HPDE6-E6E7 (cell line): ENCODE measurements at regions not wholly inside any gene's neighbourhood (a gene's known extent, or its start where the extent isn't known, plus 50 kb on each side); places are given as distances from the start of the nearest gene placed in this dataset.
"Not testable (repeated sequence)": the region's sequence is repeated elsewhere in the genome, so short reads cannot be mapped to it uniquely, and the experiment has no call there.

ENCODE experiments used
- DNase-seq: peaks from one replicate; pipeline ENCODE4 v3.0.0; 2011; ENCODE audit warnings: missing footprints; ENCODE audit errors: extremely low spot score

GRCh38 chr4:107391630-107392028, 328.4 kb downstream of the PAPSS1 start:
- no peak for DNase-seq

- no peak for DNase-seq
Observed at GRCh38 chr4:107391009-107391629, 328.9 kb downstream of the PAPSS1 start.

GRCh38 chr4:107389965-107390364, 330.1 kb downstream of the PAPSS1 start:
- DNase-seq, result no peak

GRCh38 chr4:107388736-107389274, 331.2 kb downstream of the PAPSS1 start:
- no peak for DNase-seq

GRCh38 chr4:107380836-107381438, 339.1 kb downstream of the PAPSS1 start:
- no peak for DNase-seq

- no peak for DNase-seq
Observed at GRCh38 chr4:107380190-107380589, 339.8 kb downstream of the PAPSS1 start.

GRCh38 chr4:107379054-107379869, 340.8 kb downstream of the PAPSS1 start:
- peak; percentile 4 for DNase-seq

GRCh38 chr4:107376293-107376692, 340.2 kb upstream of the DKK2 start:
- DNase-seq, result no peak

GRCh38 chr4:107366900-107367299, 330.8 kb upstream of the DKK2 start:
- no peak for DNase-seq

GRCh38 chr4:107366016-107366735, 330.1 kb upstream of the DKK2 start:
- DNase-seq, result no peak

GRCh38 chr4:107363125-107363524, 327.0 kb upstream of the DKK2 start:
- no peak for DNase-seq

- no peak for DNase-seq
Observed at GRCh38 chr4:107359208-107359607, 323.1 kb upstream of the DKK2 start.

GRCh38 chr4:107354304-107354703, 318.2 kb upstream of the DKK2 start:
- DNase-seq, result not testable (repeated sequence)

- no peak for DNase-seq
Observed at GRCh38 chr4:107351196-107351595, 315.1 kb upstream of the DKK2 start.

GRCh38 chr4:107349732-107350131, 313.6 kb upstream of the DKK2 start:
- no peak for DNase-seq

- no peak for DNase-seq
Observed at GRCh38 chr4:107349266-107349665, 313.2 kb upstream of the DKK2 start.

- DNase-seq, result no peak
Observed at GRCh38 chr4:107348188-107349050, 312.3 kb upstream of the DKK2 start.

GRCh38 chr4:107333518-107333917, 297.4 kb upstream of the DKK2 start:
- no peak for DNase-seq

GRCh38 chr4:107332656-107333055, 296.5 kb upstream of the DKK2 start:
- DNase-seq, result not testable (repeated sequence)

GRCh38 chr4:107330916-107331315, 294.8 kb upstream of the DKK2 start:
- DNase-seq, result no peak

GRCh38 chr4:107319386-107319785, 283.3 kb upstream of the DKK2 start:
- DNase-seq, result no peak
